GM19468 (cell line): ENCODE measurements at regions not wholly inside any gene's neighbourhood (a gene's known extent, or its start where the extent isn't known, plus 50 kb on each side); places are given as distances from the start of the nearest gene placed in this dataset.

ENCODE experiments used
- ATAC-seq: cut with Tn5 transposase; IDR thresholded peaks from one replicate; pipeline ENCODE4 v1.9.1; 2021; ENCODE audit warnings: mild to moderate bottlenecking, moderate library complexity, moderate number of reproducible peaks; ENCODE audit not compliant: unreplicated experiment; ENCODE audit errors: extremely low read depth

DNA sequence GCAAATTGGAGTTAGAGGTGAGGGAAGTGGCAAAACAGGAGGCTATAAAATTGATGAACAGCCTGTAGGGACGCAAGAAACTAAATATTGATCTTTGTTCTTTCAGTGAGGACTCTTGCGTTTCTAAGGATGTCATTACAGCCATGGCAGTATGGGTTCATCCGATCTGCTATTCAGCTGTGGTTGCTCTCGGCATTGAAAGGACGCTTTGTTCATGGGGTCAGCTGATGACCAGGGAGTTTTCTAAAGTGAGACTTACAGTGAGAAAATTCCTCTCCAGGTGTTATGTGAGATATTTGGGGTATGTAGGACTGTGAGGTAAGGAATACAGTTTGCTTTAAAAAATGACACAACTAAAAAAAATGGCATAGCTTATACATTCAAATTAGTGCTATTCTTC is 52.7 kb upstream of the PELI1 start:
- ATAC-seq: no peak

- no peak for ATAC-seq
Measured at GRCh38 chr2:64201151-64201550, 56.9 kb upstream of the PELI1 start.

GRCh38 chr2:64202206-64202845 is 58.1 kb upstream of the PELI1 start:
- ATAC-seq: no peak

- ATAC-seq: no peak
Measured at GRCh38 chr2:64203131-64203857, 59.1 kb upstream of the PELI1 start.

DNA sequence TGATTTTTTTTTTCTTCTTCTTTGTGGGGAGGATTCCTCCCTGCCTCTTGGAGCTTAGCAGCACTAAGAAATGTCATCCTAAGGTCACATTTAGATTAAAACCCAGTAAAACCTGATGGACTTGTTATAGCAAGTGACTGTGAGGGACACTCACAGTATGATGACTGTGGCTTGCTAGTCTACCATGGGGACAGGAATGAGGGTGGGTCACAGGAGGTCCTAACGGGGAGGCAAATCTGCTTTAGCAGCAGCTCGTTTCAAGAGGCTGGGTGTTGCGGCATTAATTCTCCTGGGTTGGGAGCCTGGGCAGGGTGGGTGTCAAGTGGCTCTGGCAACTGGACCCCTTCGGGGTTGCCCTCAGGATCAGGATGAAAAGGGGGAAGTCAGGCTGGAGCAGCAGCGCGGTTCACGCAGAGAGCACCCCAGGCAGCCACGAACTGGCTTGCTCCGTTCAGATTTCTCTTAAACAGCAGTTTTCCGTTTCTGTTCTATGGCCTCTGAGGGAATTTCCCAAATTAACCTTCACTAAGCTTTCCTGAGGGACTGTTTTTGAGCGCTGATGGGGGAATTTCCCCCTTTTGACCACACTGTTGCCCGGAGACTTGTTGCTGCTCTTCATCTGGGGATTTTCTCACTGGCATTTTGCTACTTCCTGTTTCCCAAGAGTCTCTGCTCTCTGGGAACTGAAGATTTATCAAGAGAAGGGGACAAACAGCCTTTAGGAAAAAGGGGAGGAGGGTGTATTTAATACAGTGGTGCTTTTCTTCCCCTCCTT is 59.8 kb upstream of the PELI1 start:
- peak; percentile 27 for ATAC-seq

DNA sequence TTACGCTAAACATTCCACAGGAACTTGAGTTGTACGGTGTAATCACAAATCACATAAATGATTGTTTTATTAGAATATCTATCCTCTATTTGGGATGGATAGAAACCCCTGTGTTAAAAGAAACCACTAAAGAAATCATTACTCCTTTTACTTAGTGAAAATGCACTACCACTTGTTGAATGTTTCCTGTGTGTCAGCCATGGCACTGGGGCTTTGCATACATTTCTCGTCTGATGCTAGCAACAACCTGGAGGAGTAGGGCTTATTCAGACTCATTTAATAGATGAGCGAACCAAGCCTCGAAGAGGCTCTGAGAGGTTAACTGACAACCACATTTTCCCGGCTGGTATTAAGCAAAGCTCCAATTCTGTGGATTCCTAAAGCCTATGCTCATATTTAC is 60.5 kb upstream of the PELI1 start:
- no peak for ATAC-seq

GRCh38 chr2:64205415-64205814 is 61.2 kb upstream of the PELI1 start:
- no peak for ATAC-seq

DNA sequence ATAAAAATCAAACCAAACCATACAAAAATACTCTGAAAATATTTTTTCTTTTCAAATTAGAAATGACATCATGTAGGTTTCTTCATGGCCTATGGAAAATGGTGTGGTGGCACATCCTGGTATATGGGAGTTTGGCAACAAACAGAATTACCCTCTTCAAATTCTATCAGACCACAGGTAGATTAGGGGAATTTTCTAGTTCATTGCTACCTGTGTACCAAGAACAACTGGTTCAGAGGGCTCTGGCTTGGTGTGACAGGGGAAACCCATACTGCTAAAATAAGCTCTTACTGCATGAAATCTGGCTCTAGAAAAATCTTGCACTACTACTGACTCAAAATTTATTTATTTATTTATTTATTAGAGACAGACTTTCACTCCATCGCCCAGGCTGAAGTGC is 63.4 kb upstream of the PELI1 start:
- no peak for ATAC-seq

DNA sequence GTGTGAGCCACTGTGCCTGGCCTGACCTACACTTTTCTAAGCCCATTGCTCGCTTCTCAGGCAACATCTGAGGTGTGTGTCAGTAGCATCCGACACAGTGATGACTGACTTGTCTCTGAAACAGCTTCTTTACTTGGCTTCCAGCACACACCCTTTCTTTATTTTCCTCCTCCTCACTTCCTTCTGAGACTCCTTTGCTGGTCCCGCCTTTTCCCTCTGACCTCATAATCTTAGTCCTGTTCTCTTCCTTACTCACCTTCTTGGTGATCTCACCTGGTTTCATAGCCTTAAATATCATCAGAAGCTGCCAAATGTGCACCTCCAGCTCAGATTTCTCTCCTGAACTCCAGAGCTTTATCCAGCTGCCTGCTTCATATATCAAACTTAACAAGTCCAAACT is 66.6 kb upstream of the PELI1 start:
- no peak for ATAC-seq

DNA sequence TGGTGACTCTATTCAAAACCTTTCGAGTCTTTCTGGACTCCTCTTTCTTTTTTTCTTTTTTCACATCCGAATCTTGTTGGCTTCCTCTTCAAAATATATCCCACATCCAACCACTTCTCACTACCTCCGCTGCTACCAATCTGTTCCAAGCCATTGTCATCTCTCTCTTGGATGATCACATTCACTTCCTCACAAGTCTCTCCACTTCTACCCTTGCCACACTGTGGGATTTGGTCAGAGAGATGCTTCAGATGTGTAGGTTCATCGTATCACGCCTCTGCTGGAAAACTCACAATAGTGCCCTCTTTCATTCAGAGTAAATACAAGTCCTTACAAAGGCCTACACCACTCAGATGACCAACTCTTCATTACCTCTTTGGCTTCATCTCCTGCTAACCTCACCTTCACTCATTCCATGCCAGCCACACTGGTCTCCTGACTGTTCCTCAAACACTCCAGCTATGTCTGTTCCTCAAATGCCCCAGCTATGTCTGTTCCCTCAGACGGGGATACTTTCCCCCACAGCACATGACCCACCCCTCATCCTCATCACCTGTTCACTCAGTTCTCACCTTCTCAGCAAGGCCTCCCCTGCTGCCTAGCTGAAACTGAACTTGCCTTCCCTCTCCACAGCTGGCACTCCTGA is 67.2 kb upstream of the PELI1 start:
- ATAC-seq: no peak

GRCh38 chr2:64212346-64212745 is 68.1 kb upstream of the PELI1 start:
- no peak for ATAC-seq

- no peak for ATAC-seq
Measured at GRCh38 chr2:64212801-64213321, 68.6 kb upstream of the PELI1 start.

DNA sequence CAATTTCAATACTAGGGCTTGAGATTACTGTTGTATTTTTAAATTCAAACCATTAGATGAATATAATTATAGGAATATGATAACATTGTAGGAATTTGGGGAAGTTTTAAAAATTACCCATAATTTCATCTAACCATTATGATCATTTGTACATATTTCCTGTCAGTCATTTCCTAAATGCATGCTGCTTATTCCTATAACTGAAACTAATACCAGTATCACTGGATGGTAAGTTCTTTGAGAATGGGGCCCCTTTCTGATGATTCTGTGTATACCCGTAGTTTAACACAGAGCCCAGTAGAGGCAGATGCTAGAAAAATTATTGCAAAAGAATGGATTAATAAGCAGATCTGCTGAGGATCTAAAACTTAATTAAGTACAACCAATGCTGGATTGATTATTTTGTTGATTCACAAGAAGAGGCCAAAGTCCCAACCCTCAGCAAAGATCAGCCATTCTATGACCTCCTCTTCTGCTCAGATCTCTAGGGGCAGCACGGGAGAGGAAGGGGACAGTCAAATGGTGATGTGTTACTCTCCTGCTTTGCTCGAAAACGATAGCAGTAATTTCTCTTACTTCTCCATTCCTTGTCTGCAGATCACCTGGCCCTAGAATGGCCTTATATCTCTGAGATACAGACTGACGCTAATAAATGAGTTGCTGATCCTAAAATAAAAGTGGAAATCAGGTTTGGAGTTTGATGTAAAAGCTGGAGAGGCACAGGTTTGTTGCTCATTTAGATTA is 69.5 kb upstream of the PELI1 start:
- ATAC-seq: peak; percentile 5

GRCh38 chr2:64214281-64215115 is 70.3 kb upstream of the PELI1 start:
- peak; percentile 34 for ATAC-seq

DNA sequence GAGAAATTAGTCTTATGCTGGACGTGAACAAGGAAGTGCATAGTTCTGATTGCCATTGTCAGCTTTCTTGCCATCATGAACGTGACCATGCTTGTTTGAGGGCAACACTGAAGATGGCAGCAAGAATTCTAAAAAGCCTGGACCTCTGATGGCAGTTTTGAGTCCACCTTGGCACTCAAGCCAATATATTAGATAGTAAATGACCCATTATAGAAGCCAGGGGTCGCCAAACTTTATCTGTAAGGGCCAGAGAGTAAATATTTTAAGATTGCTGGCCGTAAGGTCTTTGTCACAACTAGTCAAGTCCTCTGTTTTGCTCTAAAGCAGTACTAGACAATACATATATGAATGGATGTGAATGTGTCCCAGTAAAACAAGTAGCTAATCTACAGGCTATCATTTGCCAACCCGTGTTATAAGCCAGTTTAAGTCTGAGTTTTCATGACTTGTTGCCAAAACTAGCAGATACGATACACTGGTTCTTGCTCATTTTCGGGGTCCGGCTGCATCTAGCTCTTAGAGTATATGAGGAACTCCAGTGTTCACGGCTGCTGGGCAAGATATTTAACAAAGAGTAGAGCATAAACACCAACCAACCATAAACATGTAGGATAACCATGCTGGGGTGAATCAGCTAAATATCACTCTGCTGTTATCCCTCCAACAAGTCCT is 73.1 kb upstream of the PELI1 start:
- no peak for ATAC-seq

DNA sequence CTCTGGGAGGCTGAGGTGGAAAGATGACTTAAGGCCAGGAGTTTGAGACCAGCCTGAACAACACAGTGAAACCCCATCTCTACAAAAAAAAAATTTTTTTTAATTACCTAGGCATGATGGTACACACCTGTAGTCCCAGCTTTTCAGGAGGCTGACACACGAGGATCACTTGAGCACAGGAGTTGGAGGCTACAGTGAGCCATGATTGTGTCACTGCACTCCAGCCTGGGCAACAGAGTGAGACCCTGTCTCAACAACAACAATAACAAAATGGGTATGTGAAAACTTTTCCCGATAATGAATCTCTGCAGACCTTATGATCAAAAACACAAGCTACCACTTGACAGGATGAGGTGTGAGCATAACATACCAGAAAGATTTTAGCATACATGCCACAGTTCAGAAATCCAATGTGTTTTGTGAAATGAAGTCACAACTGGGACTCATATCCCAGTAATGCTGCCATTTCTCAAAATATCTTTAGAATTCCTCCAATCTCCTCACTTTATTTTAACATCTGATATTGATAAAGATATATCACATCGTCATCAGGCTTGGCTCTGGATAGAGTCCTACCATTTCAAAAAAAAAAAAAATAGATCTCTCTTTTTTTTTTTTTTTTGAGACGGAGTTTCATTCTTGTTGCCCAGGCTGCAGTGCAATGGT is 74.0 kb upstream of the PELI1 start:
- ATAC-seq: no peak

- no peak for ATAC-seq
Measured at GRCh38 chr2:64219149-64219548, 74.9 kb upstream of the PELI1 start.

DNA sequence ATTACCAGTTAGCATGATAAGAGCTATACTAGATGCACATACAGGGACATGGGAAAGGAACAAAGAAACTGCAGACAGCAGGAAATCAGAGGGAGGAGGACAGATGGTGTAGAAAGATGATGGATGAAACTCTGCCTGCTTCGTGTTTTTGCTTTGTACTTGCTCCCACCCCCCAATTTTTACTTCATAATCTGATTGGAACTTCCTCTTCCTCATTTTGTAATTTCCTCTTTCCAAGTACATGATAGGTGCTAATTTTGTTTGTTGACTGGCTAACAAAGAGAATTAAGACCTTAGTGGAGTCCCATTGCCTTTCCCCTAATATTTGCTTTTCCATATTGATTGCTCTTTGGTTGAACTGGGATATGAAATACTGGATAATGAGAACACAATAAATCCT is 76.0 kb upstream of the PELI1 start:
- no peak for ATAC-seq
